Tibial nerve (tissue), 4 donors: ENCODE measurements at regions not wholly inside any gene's neighbourhood (a gene's known extent, or its start where the extent isn't known, plus 50 kb on each side); places are given as distances from the start of the nearest gene placed in this dataset.

Source experiments
- EP300 ChIP-seq, 2 donors: sonication (generic); formaldehyde crosslinking; IDR thresholded peaks; one replicate each; pipeline ENCODE4 v1.6.1; 2017; ENCODE audit warnings: antibody characterized with exemption in 2 of 2, mild to moderate bottlenecking in 1 of 2
- POLR2A ChIP-seq, 2 donors: fragments of 450-650 bp; IDR thresholded peaks; one replicate each; pipeline ENCODE4 v1.6.1; 2017; ENCODE audit warnings: antibody characterized with exemption in 2 of 2, mild to moderate bottlenecking in 2 of 2, moderate library complexity in 2 of 2
- TF ChIP-seq, protein P1 (sequence below), 5 experiments: fragments of 200-600 bp in 3 of 5; fragments of 450-650 bp in 2 of 5; sonication (generic) in 3 of 5; IDR thresholded peaks; one replicate each; pipeline ENCODE4 v1.5.1; 2016 to 2019; ENCODE audit warnings: antibody characterized with exemption in 5 of 5, mild to moderate bottlenecking in 3 of 5, moderate library complexity in 2 of 5

- TF ChIP-seq, protein P1, sequence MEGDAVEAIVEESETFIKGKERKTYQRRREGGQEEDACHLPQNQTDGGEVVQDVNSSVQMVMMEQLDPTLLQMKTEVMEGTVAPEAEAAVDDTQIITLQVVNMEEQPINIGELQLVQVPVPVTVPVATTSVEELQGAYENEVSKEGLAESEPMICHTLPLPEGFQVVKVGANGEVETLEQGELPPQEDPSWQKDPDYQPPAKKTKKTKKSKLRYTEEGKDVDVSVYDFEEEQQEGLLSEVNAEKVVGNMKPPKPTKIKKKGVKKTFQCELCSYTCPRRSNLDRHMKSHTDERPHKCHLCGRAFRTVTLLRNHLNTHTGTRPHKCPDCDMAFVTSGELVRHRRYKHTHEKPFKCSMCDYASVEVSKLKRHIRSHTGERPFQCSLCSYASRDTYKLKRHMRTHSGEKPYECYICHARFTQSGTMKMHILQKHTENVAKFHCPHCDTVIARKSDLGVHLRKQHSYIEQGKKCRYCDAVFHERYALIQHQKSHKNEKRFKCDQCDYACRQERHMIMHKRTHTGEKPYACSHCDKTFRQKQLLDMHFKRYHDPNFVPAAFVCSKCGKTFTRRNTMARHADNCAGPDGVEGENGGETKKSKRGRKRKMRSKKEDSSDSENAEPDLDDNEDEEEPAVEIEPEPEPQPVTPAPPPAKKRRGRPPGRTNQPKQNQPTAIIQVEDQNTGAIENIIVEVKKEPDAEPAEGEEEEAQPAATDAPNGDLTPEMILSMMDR (IDR thresholded peaks at IDR 0.05), result no peak
- no peak for TF ChIP-seq EP300 (IDR thresholded peaks at IDR 0.05)
- no peak for TF ChIP-seq POLR2A (IDR thresholded peaks at IDR 0.05)
These were observed 174.9 kb downstream of the KTN1 start for GRCh38 chr14:55754871-55755270.
